HT-29 (cell line): ENCODE measurements at regions not wholly inside any gene's neighbourhood (a gene's known extent, or its start where the extent isn't known, plus 50 kb on each side); places are given as distances from the start of the nearest gene placed in this dataset.
"Not testable (repeated sequence)": the region's sequence is repeated elsewhere in the genome, so short reads cannot be mapped to it uniquely, and the experiment has no call there.

Source experiments
- DNase-seq: peaks from one replicate; pipeline ENCODE4 v3.0.0-alpha.2; 2015; ENCODE audit warnings: low spot score

GRCh38 chr18:8499810-8500675 is 109.2 kb upstream of the RAB12 start:
- no peak for DNase-seq

- no peak for DNase-seq
Observed at GRCh38 chr18:8501044-8501443, 108.2 kb upstream of the RAB12 start.

- DNase-seq, result no peak
Observed at GRCh38 chr18:8503248-8503647, 106.0 kb upstream of the RAB12 start.

- no peak for DNase-seq
Observed at GRCh38 chr18:8504424-8504823, 104.8 kb upstream of the RAB12 start.

GRCh38 chr18:8504880-8505435 is 104.3 kb upstream of the RAB12 start:
- no peak for DNase-seq

- DNase-seq, result no peak
Observed at GRCh38 chr18:8506251-8507049, 102.8 kb upstream of the RAB12 start.

GRCh38 chr18:8507361-8507760 is 101.9 kb upstream of the RAB12 start:
- DNase-seq, result no peak

GRCh38 chr18:8507915-8508705 is 101.1 kb upstream of the RAB12 start:
- no peak for DNase-seq

GRCh38 chr18:8513249-8513648 is 96.0 kb upstream of the RAB12 start:
- no peak for DNase-seq

GRCh38 chr18:8514409-8514808 is 94.8 kb upstream of the RAB12 start:
- no peak for DNase-seq

- DNase-seq, result no peak
Observed at GRCh38 chr18:8515142-8515865, 93.9 kb upstream of the RAB12 start.

- DNase-seq, result no peak
Observed at GRCh38 chr18:8516371-8517250, 92.6 kb upstream of the RAB12 start.

GRCh38 chr18:8517276-8517675 is 92.0 kb upstream of the RAB12 start:
- DNase-seq, result no peak

GRCh38 chr18:8519102-8519501 is 90.1 kb upstream of the RAB12 start:
- DNase-seq, result no peak

- no peak for DNase-seq
Observed at GRCh38 chr18:8520266-8520665, 89.0 kb upstream of the RAB12 start.

- no peak for DNase-seq
Observed at GRCh38 chr18:8522756-8523155, 86.5 kb upstream of the RAB12 start.

GRCh38 chr18:8525692-8526091 is 83.5 kb upstream of the RAB12 start:
- DNase-seq, result no peak

- DNase-seq, result no peak
Observed at GRCh38 chr18:8526332-8526731, 82.9 kb upstream of the RAB12 start.

- DNase-seq, result no peak
Observed at GRCh38 chr18:8529609-8530008, 79.6 kb upstream of the RAB12 start.

- DNase-seq, result not testable (repeated sequence)
Observed at GRCh38 chr18:8531084-8531483, 78.2 kb upstream of the RAB12 start.
